PFSK-1 (cell line): ENCODE measurements at regions not wholly inside any gene's neighbourhood (a gene's known extent, or its start where the extent isn't known, plus 50 kb on each side); places are given as distances from the start of the nearest gene placed in this dataset.

Experiments
- POLR2AphosphoS5 ChIP-seq: IDR thresholded peaks from 2 replicates; pipeline ENCODE4 v1.6.1; 2012; ENCODE audit warnings: low read depth, mild to moderate bottlenecking, control low read depth, low read length, moderate library complexity
- REST ChIP-seq, 2 experiments: IDR thresholded peaks; 2 replicates each; pipeline versions ENCODE4 v1.6.1 to v1.8.0; 2011 to 2012; ENCODE audit warnings: low read depth in 2 of 2, low read length in 2 of 2, control low read depth in 1 of 2, inconsistent platforms in 1 of 2, mild to moderate bottlenecking in 1 of 2, moderate library complexity in 1 of 2; ENCODE audit not compliant: insufficient read depth in 1 of 2
- SIN3A ChIP-seq: IDR thresholded peaks from 2 replicates; pipeline ENCODE4 v1.6.1; 2012; ENCODE audit warnings: mild to moderate bottlenecking, low read length, moderate library complexity, borderline replicate concordance; ENCODE audit not compliant: insufficient read depth
- TAF1 ChIP-seq: IDR thresholded peaks from 2 replicates; pipeline ENCODE4 v1.6.1; 2012; ENCODE audit warnings: low read length, control low read depth, borderline replicate concordance; ENCODE audit not compliant: insufficient read depth

- TF ChIP-seq REST (IDR thresholded peaks at IDR 0.05; ENCODE audit: insufficient read depth in 1 of 2, low read depth in 2 of 2, low read length in 2 of 2) = no peak
- TF ChIP-seq SIN3A = no peak
- TF ChIP-seq POLR2AphosphoS5 = no peak
- TF ChIP-seq TAF1 = no peak
These were observed 472.0 kb upstream of the WWC1 start for GRCh38 chr5:167819406-167819805.
